NCI-H2227 (cell line): ENCODE measurements at regions not wholly inside any gene's neighbourhood (a gene's known extent, or its start where the extent isn't known, plus 50 kb on each side); places are given as distances from the start of the nearest gene placed in this dataset.

Source experiments
- DNase-seq: peaks from one replicate; lab custom pipeline; 2025; ENCODE audit not compliant: unreplicated experiment; lab: John Stamatoyannopoulos, UW

DNA sequence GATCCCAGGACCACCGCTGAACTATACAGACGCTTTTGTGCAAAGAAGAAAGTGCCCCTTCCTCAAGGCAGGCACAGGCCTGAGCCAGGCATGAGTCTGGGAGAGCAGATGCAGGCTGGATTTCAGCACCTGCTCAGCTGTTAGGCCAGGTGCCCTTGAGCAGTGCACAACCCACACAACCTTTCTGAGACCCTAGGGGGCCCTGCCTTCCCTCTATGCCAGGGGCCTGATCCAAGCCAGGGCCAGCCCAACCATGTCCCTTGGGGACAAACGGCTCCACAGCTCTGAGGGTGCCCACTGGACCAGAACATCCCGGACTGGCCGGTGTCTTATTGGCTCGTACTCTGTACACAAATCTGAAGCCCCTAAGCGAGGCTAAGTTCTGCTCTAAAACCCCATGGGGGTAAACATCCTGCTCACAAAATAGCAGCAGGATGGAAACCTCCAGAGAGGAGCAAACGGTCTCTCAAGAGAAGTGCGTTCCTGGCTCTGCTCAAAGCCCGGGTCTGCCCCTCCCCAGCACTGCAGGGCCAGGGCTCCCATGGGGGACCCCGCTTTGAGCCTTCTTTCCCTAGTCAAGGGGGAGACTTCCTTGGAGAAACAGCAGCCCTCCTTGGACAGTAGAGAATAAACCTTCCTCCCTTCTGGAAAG lies 275.1 kb downstream of the NPHP4 start:
- no peak for DNase-seq

DNA sequence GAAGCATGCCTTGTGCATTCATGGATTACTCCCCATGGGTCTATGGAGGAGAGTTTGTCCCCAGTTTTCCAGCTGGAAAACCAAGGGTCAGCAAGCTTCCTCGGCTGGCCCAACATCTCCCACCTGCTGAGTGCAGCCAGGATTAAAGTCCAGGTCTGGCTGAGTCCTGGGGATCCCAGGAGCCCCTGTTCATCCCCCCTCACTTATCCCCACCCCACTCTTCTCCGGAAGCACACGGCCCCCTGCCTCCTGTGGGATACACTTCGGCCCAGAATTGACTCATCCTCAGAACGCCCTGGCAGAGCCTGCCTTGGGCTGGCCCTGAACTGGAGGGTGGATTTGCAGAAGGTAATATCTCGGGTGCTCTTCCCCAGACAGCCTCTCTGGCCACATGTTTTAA lies 276.1 kb downstream of the NPHP4 start:
- no peak for DNase-seq

DNA sequence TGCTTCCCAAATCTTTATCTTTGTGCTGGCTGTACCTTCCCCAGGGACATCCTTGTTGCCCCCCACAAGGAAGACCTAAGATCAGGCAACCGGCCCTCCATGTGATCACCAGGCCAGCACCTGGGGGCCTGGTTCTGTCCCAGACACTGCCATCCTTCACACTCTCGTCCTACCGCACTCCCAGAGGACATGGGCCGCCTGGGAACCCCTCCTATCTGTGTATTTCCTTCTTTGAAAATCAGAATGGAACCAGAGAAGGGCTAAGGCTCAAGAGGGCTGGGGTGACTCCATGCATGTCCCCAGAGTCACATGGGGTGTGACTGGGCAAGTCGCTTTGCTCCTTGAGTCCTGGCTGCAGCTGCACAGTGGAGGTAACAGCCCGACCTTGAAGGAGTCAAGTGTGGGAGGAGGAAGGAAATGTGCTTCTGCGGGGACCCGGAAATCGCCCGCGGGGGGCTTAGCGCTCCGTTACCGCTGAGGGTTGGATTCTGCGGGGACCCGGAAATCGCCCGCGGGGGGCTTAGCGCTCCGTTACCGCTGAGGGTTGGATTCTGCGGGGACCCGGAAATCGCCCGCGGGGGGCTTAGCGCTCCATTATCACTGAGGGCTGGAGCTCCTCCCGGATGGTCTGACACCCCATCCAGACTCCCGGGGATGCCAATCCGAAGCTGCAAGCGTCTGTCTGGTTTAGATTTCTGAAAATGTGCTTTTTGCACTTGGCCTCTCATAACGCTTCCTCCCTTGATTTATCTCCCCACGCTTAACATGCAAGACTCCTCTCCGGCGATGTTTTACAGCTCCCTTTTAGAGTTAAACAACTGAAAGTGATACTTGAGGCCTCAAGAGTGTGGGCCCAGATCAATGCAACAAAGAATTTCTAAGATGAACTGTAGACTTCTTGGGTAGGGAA lies 278.9 kb downstream of the NPHP4 start:
- no peak for DNase-seq

DNA sequence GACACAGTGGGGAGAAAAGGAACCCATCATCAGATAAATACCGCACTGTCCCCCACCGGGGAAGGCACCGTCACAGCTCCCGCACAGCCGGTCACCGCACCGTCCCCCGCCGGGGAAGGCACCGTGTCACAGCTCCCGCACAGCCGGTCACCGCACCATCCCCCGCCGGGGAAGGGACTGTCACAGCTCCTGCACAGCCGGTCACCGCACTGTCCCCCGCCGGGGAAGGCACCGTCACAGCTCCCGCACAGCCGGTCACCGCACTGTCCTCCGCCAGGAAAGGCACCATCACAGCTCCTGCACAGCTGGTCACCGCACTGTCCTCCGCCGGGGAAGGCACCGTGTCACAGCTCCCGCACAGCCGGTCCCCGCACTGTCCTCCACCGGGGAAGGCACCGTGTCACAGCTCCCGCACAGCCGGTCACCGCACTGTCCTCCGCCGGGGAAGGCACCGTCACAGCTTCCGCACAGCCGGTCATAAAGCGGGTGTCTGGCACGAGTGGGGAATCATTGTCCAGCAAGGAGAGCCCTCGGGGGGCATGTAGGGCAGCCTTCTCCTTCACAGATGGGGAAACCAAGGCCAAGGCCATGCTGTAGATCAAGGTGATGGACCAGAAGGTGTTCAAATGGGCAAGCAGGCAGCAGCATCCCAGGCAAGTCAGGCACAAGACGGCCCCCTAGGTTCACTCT lies 280.1 kb downstream of the NPHP4 start:
- DNase-seq: no peak

DNA sequence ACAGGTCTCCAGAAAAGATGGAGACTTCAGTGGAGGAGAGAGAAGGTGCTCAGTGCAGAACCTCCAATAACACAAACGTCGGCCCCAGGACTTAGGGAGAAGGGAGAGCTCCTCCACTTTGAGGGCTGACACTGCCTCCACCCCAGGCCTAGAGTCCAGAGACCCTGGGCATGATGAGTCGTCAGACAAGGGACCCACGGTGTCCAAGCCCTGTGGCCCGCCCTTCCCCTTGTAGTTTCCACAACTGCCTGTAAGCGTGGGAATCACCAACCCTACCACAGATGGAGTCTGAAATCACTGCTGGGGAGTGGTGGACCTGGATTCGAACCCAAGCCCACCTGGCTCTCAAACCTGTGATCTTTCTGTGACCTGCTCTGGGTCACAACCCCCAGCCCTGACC lies 281.1 kb downstream of the NPHP4 start:
- DNase-seq: no peak

DNA sequence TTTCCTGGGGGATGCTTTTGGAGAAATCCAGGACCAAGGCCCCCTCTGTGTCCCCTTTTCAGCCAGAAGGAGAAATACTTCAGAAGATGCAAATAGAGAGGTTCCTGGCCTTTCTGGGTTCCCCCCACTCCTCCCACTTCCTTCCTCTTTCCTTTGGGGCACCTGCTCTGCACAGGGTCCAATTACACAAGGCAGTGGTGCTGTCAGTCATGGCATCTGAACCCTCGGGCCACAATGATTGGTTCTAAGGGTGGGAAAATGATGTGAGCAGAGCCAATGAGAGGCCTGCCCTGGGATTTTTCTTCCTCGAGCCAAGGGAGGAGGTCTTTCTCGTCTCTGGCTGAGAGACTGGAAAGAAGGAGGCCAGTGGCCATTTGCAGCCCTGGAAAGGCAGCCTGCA lies 282.2 kb downstream of the NPHP4 start:
- DNase-seq: no peak

DNA sequence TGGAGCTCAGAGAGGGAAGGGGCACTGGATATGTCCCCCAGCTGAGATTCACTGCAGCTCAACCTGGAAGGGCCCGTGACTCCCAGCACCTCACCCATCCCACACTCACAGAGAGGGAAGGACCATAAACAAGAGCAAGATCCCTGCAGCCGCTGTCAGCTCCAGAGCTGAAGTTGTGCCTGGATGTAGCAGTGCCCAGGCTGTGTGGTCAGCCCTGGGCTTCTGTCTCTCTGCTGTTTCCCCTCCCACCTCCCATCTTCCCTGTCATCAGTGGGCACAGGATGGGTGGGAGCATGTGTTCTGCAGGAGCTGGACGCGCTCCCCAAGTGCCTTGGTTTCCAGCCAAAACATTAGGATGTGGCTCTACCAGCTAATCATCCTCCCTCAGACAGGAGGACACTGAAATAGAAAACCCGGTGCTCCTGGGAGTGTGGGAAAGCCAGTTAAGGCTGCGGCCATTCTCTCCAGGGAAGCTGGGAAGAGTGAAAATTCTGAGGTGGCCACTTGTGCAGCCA lies 282.7 kb downstream of the NPHP4 start:
- no peak for DNase-seq

DNA sequence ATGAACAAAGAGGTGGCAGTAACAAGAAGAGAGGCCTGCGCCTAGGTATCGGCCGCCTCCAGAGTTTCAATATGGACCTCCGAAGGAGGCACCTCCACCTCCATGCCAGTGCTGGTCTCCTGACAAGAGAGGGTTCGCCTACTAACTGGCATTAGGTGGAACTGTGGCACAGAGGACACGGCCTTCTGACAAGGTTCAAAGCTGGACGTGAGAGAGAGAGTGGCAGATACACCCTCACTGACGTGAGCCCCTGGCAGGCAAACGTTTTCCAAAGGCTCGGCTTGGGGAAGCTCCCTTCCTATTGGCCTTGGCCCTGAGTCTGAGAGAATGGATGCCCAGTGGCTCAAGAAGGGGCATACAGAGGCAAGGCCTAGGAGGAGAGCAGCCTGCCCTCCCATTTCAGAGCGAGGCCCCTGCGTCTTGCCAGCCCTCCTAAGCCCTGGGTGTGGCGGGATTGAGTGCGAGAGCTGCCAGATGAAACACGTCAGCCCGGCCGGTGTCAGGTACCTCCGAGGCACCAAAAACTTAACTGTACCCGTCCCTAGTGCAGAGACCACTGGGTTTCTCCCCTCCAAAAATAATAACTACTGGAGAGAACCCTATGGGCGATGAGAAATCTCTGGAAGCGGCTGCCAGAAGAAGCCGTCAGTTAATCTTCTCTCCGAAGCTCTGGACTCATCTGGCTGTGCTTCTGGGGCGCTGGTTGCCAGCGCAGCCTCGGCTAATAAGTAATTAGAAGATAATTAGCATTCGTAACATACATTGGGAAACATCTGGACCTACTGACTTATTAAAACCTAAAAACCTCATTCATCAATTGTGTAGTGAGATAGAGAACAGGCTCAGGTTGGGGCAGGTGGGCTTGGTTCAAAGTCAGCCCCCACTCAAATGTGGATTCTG lies 283.6 kb downstream of the NPHP4 start:
- DNase-seq: no peak

DNA sequence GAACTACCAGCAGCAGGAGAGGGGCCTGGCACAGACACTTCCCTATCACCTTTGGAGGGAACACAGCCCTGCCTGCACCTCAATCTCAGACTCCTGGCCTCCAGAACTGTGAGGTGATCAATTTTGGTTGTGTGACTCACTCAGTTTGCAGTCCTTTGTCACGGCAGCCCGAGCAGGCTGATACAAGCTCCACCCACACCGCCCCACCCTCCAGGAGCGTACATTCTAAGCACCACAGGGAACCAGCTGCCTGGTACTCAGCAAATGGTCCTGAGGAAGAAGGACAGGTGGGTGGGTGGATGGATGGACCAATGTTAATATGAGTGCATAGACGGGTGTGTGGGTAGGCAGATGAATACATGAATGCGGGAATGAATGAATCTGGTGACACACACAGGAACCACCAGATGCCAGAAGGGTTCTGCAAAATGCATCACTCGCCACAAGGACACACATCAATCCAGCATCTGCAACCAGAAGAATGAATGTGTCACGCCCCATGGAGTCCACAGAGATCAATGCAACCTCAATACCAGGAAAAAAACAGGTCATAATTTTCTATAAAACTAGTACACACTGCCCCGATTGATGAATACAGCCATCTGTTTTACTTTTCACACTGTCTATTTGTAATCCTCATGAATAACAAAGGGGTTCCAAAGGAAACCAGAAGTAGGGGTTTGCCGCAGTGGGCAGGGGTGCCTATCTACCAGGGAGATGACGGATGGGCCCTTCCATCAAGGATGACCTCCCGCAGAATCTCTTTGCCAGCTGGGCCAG lies 284.5 kb downstream of the NPHP4 start:
- DNase-seq: no peak

DNA sequence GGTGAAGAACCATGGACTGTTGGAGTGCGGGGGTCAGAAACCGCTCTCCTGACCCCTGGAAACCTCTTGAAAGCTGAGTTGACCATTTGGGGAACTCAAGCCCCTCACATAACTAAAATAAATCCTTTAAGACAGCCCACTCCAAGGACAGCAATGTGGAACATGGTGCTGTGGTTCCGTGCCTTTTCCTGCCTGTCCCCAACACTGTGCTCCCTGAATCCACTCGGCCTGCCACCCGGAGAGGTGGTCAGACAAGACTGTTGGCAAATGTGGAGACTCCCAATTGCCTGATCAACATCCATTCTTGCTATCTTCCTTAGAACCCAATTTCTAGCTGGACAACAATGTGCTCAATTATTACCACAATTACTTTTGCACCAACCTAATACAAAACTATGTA lies 286.0 kb downstream of the NPHP4 start:
- no peak for DNase-seq

DNA sequence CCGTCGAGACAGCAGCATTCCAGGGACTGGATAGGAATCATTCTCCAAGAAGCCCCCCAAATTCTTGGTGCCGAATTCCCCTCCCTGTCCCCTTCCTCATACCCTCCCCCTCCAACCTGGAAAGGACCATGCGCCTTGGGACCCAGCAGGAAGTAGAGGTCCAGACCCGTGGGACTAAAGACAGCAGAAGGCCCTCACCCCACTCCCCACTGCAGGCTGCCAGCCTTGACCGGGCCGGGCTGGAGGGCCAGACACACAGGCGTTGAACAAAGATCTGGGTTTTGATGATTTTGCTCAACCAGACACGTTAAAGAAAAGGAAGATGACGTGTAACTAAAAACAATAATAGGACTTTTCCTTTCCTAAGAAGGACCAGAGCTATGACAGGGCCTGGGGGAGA lies 286.5 kb downstream of the NPHP4 start:
- DNase-seq: no peak

DNA sequence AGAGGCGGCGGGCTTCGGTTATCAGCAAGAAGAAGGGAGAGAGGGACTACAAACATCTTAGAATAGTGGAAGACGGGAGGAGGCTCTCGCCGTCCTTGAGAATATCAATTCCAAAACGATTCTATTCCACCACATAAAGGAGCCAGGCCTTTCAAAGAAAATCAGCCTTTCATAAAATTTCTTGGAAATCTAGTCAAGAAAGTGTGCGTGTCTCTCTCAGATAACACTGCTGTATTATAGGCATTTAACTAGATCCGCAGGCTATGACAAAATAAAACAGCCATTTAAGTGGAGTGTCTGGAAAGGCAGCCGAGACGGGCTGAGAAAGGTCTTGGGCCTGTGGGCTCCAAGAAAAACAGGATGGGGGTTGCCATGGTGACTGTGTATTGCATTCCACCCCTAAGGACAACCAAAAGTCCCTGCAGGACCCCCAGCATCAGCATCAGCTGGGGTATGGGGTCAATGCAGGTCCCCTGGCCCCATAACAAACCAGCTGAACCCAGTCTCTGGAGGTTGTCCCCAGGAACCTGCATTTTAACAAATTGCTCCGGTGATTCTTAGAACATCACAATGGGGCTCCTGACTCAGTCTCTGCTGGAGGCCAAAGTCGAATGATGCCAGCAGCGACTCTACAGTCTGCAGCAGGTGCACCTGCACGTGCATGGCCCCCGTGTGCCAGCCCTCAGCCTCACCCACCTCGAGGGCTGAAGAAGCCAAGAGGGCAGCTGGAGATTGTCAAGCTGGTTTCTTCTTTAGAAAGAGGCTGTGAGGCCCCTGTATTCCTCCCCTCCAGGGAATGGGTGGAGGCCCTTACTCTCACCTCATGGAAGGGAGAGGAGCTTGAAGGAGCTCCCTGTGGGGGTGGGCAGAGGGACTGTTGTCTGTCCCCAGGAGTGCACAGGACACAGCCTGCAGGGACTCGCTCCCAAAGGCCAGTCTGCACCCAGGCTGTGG lies 287.4 kb downstream of the NPHP4 start:
- no peak for DNase-seq

DNA sequence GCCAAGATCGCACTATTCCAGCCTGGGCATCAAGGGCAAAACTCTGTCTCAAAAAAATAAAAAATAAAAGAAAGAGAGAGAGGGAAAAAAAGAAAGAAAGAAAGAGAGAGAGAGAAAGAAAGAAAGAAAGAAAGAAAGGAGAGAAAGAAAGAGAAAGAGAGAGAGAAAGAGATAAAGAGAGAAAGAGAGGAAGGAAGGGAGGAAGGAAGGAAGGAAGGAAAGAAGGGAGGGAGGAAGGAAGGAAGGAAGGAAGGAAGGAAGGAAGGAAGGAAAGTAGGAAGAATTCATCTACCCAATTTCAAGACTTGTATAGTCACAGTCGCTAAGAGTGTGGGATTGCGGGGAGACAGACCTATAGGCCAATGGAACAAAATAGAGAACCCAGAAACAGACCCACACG lies 290.6 kb downstream of the NPHP4 start:
- DNase-seq: no peak

DNA sequence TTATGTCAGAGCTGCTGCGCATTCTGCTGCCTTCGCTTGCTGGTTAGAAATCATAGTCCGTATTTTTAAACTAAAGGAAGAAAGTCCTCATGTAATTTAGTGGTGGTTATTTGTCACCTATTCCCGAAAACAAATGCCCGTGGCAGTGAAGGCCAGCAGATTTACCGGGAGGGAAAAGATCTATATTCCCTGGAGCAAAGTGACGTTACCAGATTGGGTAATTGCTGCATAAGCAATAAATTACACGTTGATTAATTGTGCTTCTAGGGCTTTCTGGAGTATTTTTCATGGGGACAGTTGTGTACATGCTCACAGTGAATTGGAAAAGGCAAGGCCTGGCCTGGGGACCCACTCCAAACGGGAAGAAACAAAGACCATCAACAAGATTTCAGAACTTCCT lies 298.7 kb downstream of the NPHP4 start:
- DNase-seq: no peak

DNA sequence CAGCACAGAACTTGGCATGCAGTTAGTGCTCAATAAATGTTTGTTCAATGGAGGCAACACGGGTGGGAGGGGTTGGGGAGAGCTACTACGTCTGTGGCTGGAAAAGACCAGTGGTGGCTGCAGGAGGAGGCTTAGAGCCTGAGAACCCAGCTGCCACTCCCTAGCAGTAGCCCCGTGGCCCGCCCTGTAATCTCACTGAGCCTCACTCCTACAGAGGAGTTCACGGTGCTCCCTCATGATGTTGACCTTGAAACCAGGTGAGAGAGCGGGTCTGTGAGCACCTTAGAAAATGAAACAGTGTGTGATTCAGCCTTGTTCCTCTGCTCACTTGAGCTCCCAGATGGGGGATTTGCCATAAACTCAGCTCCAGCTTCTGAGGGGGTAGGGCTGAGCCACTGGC lies 299.6 kb downstream of the NPHP4 start:
- no peak for DNase-seq

DNA sequence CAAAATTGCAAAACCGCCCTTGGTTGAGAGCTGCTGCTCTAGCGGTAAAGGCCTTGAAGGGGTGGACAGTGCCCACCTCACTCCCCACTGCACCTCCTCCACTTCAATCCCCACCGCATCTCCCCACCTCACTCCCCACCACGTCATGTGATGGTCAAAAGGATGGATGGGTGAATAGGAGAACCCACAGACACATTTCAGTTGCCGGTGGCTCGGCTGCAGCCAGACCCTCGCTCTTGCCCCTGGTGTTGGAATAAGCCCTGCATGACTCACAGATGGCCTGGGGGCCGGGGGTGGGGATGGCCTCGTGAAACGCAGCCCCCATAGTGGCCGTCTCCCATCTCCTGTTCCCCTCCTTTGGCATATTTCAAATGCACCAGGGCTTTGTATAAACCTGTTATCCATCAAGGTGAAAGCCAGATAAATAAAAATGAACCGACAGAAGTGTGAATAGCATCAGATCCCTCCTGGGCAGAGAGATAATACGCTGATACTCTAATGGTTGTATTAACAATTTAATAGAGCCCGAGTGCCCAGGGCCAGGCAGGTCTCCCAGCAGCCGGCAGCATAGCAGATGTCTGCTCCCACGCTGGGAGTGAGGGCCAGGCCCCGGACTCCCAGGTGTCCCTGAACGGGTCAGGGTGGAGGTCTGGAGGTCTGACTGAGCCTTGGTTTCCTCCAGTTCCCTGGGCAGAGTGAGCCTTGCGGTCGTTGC lies 300.3 kb downstream of the NPHP4 start:
- DNase-seq: no peak

DNA sequence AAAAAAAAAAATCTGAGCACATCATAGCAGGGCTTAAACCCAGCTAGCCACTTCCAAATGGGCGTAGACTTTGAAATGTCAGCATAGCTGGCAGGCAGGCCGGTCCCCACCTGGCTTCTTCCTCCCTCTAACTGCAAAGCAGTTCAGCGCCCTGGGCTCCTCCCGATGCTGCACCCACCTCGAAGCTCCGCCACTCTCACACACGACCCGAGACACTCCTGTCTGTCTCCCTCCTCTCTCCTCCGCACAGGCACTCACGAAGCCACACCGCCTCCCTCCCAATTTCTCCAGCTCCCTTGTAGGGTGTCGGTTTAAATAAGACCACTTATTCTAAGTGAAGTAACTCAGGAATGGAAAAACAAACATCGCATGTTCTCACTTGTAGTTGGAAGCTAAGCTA lies 301.3 kb downstream of the NPHP4 start:
- DNase-seq: no peak

DNA sequence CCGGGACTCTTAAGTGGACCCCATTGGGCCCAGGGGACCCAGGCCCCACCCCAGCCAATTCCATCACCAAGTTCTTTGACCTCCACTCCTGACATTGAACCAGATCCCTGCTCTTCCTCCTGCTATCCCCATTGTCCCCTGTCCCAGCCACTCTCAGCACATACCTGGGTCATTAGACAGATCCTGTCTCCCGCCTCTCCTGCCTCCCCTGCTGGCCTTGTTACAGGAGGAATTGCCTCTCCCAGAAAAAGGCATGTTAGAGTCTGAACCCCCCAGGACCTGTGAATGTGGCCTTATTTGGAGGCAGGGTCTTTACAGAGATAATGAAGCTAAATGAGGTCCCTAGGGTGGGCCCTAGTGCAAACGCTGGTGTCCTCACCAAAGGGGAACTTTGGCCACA lies 301.9 kb downstream of the NPHP4 start:
- DNase-seq: no peak
